K562 (cell line): ENCODE measurements at regions not wholly inside any gene's neighbourhood (a gene's known extent, or its start where the extent isn't known, plus 50 kb on each side); places are given as distances from the start of the nearest gene placed in this dataset.

Source experiments
- ARNT ChIP-seq, 2 experiments: fragments of 450-650 bp; IDR thresholded peaks; 2 replicates each; pipeline ENCODE4 v1.6.1; 2016; ENCODE audit warnings: mild to moderate bottlenecking in 1 of 2
- CREBBP ChIP-seq: IDR thresholded peaks from one replicate; pipeline ENCODE4 v1.6.1; 2012; ENCODE audit warnings: low read depth, mild to moderate bottlenecking, control low read depth, inconsistent platforms, low read length
- ESRRB ChIP-seq: fragments of 250-450 bp; sonication (Bioruptor Pico); IDR thresholded peaks from 2 replicates; pipeline ENCODE4 v1.5.0; 2020; ENCODE audit warnings: mild to moderate bottlenecking, moderate library complexity, borderline replicate concordance
- FOSL1 ChIP-seq: fragments of 200-800 bp; sonication (Bioruptor generic); conservative IDR thresholded peaks from 2 replicates; pipeline ENCODE4 v1.6.1; 2016; ENCODE audit warnings: missing genetic modification characterization, missing compliant biosample characterization
- HNRNPL ChIP-seq: fragments of 200-400 bp; formaldehyde crosslinking; IDR thresholded peaks from 2 replicates; pipeline ENCODE4 v1.6.1; 2017; ENCODE audit warnings: low read depth, mild to moderate bottlenecking, low read length
- ILK ChIP-seq: fragments of 450-650 bp; IDR thresholded peaks from 2 replicates; pipeline ENCODE4 v1.6.1; 2016; ENCODE audit warnings: missing genetic modification characterization, low read depth, mild to moderate bottlenecking, missing compliant biosample characterization, moderate library complexity, borderline replicate concordance
- MTA2 ChIP-seq: fragments of 450-650 bp; IDR thresholded peaks from 2 replicates; pipeline ENCODE4 v1.6.1; 2016; ENCODE audit warnings: low read depth
- POLR2B ChIP-seq: fragments of 450-650 bp; IDR thresholded peaks from 2 replicates; pipeline ENCODE4 v1.6.1; 2018; ENCODE audit warnings: low read depth; ENCODE audit not compliant: partially characterized antibody
- POLR2H ChIP-seq: IDR thresholded peaks from 2 replicates; pipeline ENCODE4 v1.6.1; 2016; ENCODE audit warnings: missing genetic modification characterization, low read depth, mild to moderate bottlenecking, control low read depth, missing compliant biosample characterization, moderate library complexity
- RREB1 ChIP-seq: fragments of 250-450 bp; sonication (Bioruptor Pico); IDR thresholded peaks from 2 replicates; pipeline ENCODE4 v1.4.0; 2020
- RUNX1 ChIP-seq: sonication (generic); IDR thresholded peaks from 2 replicates; pipeline ENCODE4 v1.6.1; 2016; ENCODE audit warnings: antibody characterized with exemption, low read depth
- ZNF263 ChIP-seq: sonication (generic); formaldehyde crosslinking; IDR thresholded peaks from 2 replicates; pipeline ENCODE4 v1.8.0; 2022; ENCODE audit warnings: mild to moderate bottlenecking, missing genetic modification reagents, borderline replicate concordance
- ZNF644 ChIP-seq: fragments of 200-800 bp; sonication (Bioruptor generic); IDR thresholded peaks from 2 replicates; pipeline ENCODE4 v1.6.1; 2016; ENCODE audit warnings: low read depth, missing genetic modification characterization, missing compliant biosample characterization

- TF ChIP-seq RREB1 (CRISPR knock-in tag) (no peak), RUNX1 (no peak), FOSL1 (tag) (no peak), ZNF644 (no peak), MTA2 (no peak), POLR2H (tag) (no peak), ILK (tag) (no peak), ZNF263 (CRISPR knock-in tag) (no peak), HNRNPL (no peak), ESRRB (CRISPR knock-in tag) (no peak), ARNT (IDR thresholded peaks at IDR 0.05) (no peak), CREBBP (no peak), POLR2B (no peak)
Observed at GRCh38 chr4:37760840-37761239, 65.6 kb upstream of the PGM2 start (continued).
